Parathyroid adenoma (tissue), 2 donors: ENCODE measurements at regions not wholly inside any gene's neighbourhood (a gene's known extent, or its start where the extent isn't known, plus 50 kb on each side); places are given as distances from the start of the nearest gene placed in this dataset.

Source experiments
- H2AFZ ChIP-seq: fragments of 300-600 bp; sonication (generic); one replicate; pipeline ENCODE4 v1.7.0; 2017; ENCODE audit warnings: antibody characterized with exemption, mild to moderate bottlenecking
- H3K27ac ChIP-seq: fragments of 300-600 bp; sonication (generic); one replicate; pipeline ENCODE4 v1.7.0; 2017
- H3K27me3 ChIP-seq: fragments of 300-600 bp; sonication (generic); one replicate; pipeline ENCODE4 v1.7.0; 2017; ENCODE audit warnings: low read length; ENCODE audit not compliant: control insufficient read depth, insufficient read depth
- H3K36me3 ChIP-seq: fragments of 300-600 bp; sonication (generic); one replicate; pipeline ENCODE4 v1.7.0; 2017; ENCODE audit warnings: low read length; ENCODE audit not compliant: control insufficient read depth, insufficient read depth
- H3K4me1 ChIP-seq: fragments of 300-600 bp; sonication (generic); one replicate; pipeline ENCODE4 v1.7.0; 2017; ENCODE audit warnings: control low read depth
- H3K4me2 ChIP-seq: fragments of 300-600 bp; sonication (generic); one replicate; pipeline ENCODE4 v1.7.0; 2017; ENCODE audit warnings: low read length
- H3K4me3 ChIP-seq: fragments of 300-600 bp; sonication (generic); one replicate; pipeline ENCODE4 v1.7.0; 2017; ENCODE audit warnings: low read depth, low read length
- H3K79me2 ChIP-seq: fragments of 300-600 bp; sonication (generic); one replicate; pipeline ENCODE4 v1.7.0; 2017; ENCODE audit warnings: control low read depth
- H3K9ac ChIP-seq: fragments of 300-600 bp; sonication (generic); one replicate; pipeline ENCODE4 v1.7.0; 2017; ENCODE audit warnings: mild to moderate bottlenecking
- H3K9me3 ChIP-seq: fragments of 300-600 bp; sonication (generic); one replicate; pipeline ENCODE4 v1.7.0; 2017; ENCODE audit warnings: low read length; ENCODE audit not compliant: control insufficient read depth
- TF ChIP-seq, protein P1 (sequence below): fragments of 300-600 bp; sonication (generic); IDR thresholded peaks from one replicate; pipeline ENCODE4 v1.7.0; 2017; ENCODE audit warnings: antibody characterized with exemption, mild to moderate bottlenecking
- donor health status: primary hyperparathyroidism.

DNA sequence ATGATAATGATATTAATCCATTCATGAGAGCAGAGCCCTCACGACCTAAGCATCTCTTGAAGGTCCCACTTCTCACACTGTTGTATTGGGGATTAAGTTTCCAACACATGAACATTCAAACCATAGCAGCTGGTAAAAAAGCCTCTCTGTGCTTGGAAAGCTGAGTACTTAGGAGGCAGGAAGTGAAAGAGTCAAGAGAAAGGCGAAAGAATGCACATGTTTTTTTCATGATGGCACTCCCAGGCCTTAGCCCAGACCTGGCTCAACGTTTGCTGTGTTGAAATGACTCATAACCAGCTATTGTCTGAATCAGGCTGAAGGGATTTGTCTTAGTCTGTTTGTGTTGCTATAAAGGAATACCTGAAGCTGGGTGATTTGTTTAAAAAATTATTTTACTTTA, 84.4 kb upstream of the RGMA start:
- Histone ChIP-seq H3K4me2 (no peak overlapping the region), H3K36me3 (no peaks in the 10 kb centered on the region), H3K4me3 (no peak overlapping the region), H2AFZ (no peak overlapping the region), H3K4me1 (no peaks in the 10 kb centered on the region), H3K79me2 (no peaks in the 10 kb centered on the region), H3K9ac (no peak overlapping the region), H3K9me3 (no peaks in the 10 kb centered on the region), H3K27ac (no peak overlapping the region), H3K27me3 (no peaks in the 10 kb centered on the region)
- TF ChIP-seq, protein P1, sequence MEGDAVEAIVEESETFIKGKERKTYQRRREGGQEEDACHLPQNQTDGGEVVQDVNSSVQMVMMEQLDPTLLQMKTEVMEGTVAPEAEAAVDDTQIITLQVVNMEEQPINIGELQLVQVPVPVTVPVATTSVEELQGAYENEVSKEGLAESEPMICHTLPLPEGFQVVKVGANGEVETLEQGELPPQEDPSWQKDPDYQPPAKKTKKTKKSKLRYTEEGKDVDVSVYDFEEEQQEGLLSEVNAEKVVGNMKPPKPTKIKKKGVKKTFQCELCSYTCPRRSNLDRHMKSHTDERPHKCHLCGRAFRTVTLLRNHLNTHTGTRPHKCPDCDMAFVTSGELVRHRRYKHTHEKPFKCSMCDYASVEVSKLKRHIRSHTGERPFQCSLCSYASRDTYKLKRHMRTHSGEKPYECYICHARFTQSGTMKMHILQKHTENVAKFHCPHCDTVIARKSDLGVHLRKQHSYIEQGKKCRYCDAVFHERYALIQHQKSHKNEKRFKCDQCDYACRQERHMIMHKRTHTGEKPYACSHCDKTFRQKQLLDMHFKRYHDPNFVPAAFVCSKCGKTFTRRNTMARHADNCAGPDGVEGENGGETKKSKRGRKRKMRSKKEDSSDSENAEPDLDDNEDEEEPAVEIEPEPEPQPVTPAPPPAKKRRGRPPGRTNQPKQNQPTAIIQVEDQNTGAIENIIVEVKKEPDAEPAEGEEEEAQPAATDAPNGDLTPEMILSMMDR = no peak

DNA sequence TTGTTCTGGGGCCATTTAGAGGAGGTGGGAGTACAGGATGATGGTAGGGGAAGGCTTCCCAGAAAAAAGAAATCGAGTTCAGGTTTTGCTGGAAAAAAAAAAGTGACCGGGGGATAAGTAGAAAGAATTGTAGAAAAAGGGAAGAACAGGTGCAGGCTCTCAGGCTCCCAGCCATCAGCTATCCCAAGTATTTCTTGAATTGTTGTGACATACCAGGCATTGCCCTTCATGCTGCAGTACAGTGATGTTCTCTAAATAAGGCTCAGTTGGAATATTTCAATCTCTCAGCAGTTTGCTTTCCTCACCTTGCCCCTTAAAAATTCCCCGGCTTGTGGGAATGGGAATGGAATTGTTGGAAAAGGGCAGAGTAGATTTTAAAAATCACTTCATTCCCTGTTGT, 82.5 kb upstream of the RGMA start:
- Histone ChIP-seq H3K27ac (no peak overlapping the region), H3K27me3 (no peaks in the 10 kb centered on the region), H2AFZ (no peak overlapping the region), H3K9ac (no peak overlapping the region), H3K36me3 (no peaks in the 10 kb centered on the region), H3K4me3 (no peak overlapping the region), H3K79me2 (no peaks in the 10 kb centered on the region), H3K4me2 (no peak overlapping the region), H3K9me3 (no peaks in the 10 kb centered on the region), H3K4me1 (no peaks in the 10 kb centered on the region)
- TF ChIP-seq, protein P1 = no peak

DNA sequence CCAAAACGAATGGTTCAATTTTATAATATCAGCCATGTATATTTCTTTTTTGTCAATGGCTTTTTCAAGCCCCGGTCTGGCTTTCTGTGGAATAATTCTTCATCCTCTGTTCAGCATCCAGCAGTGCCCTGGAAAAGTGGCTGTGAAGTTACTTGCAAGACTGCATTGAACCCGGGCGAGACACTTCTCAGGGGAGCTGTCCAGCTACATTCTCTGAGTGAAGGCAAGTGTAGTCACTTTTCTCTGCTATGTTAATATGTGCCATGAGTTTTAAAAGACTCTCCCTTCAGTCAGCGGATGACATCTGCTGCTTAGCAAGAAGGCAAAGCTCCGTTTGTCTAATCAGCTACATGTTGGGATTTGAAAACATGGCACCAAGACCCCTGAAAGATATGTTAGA, 81.3 kb upstream of the RGMA start:
- no peaks in the 10 kb centered on the region for H3K4me1 ChIP-seq
- no peaks in the 10 kb centered on the region for H3K27me3 ChIP-seq
- H3K9me3 ChIP-seq = no peaks in the 10 kb centered on the region
- no peak overlapping the region for H3K27ac ChIP-seq
- no peak overlapping the region for H3K9ac ChIP-seq
- H3K79me2 ChIP-seq = no peaks in the 10 kb centered on the region
- H3K4me3 ChIP-seq = no peak overlapping the region
- H3K36me3 ChIP-seq = no peaks in the 10 kb centered on the region
- TF ChIP-seq, protein P1 = no peak
- H3K4me2 ChIP-seq = no peak overlapping the region
- no peak overlapping the region for H2AFZ ChIP-seq

DNA sequence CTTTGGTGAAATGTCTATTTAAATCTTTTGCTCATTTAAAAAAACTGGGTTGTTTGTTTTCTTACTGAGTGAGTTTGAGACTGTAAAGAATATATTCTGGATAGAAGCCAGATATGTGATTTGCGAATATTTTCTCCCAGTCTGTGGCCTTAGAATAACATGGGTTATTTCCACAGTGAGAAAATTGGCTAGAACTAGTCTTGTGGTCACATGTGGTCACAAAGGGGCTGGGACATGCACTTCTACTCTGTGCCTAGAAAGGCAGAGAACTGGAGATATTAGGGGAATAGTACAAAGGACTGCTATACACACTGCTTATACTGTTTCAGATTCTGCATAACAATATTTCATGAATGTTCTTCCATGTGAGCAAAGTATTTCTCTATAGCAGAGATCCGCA, 79.9 kb upstream of the RGMA start:
- no peaks in the 10 kb centered on the region for H3K4me1 ChIP-seq
- H3K27ac ChIP-seq = no peak overlapping the region
- H2AFZ ChIP-seq = no peak overlapping the region
- TF ChIP-seq, protein P1 = no peak
- no peaks in the 10 kb centered on the region for H3K36me3 ChIP-seq
- no peak overlapping the region for H3K4me2 ChIP-seq
- no peaks in the 10 kb centered on the region for H3K27me3 ChIP-seq
- no peaks in the 10 kb centered on the region for H3K9me3 ChIP-seq
- H3K9ac ChIP-seq = no peak overlapping the region
- H3K4me3 ChIP-seq = no peak overlapping the region
- no peaks in the 10 kb centered on the region for H3K79me2 ChIP-seq

DNA sequence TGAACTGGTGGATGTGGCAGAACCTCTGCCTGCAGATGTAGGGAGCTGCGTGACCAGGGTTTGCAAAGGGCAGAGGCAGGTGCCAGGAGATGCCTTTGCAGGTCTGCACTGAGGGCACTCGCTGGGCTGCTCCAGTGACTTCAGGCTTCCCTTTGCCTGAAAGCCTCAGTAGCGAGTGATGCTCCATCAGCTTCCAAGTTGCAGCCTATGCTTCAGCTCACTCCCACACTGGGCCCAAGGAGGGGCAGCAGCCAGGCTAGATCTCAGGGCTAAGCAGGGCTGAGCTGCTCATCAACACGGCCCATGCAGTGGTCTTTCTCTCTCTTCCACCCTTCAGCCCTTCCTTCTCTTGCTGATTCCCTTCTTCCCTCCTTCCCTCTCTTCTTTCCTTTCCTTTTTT, 78.3 kb upstream of the RGMA start:
- Histone ChIP-seq H3K9me3 (no peaks in the 10 kb centered on the region), H3K27me3 (no peaks in the 10 kb centered on the region), H3K27ac (no peak overlapping the region), H3K4me2 (no peak overlapping the region), H3K79me2 (no peaks in the 10 kb centered on the region), H2AFZ (no peak overlapping the region), H3K36me3 (no peaks in the 10 kb centered on the region), H3K9ac (no peak overlapping the region), H3K4me1 (no peaks in the 10 kb centered on the region), H3K4me3 (no peak overlapping the region)
- TF ChIP-seq, protein P1 = no peak
